GM12878 (cell line): ENCODE measurements at regions not wholly inside any gene's neighbourhood (a gene's known extent, or its start where the extent isn't known, plus 50 kb on each side); places are given as distances from the start of the nearest gene placed in this dataset.

Experiments used
- ATAC-seq: fragments of 200-7000 bp; cut with Tn5 transposase; 3 replicates; pipeline ENCODE4 v1.9.1; 2020; ENCODE audit warnings: mild to moderate bottlenecking, moderate library complexity
- BruUV-seq: library from RNA; stranded (reverse); fragments of 400-500 nt; replicated peaks from 2 replicates; lab custom pipeline; 2021; lab: Mats Ljungman, UMichigan
- CTCF ChIA-PET: fragments of 300-600 bp; sonication (Branson Sonifier 250); formaldehyde crosslinking; extraction: SDS; loops from one replicate; lab custom pipeline; 2021; ENCODE audit warnings: inconsistent platforms; lab: Yijun Ruan, JAX
- POLR2A ChIA-PET: fragments of 350-600 bp; formaldehyde crosslinking; extraction: SDS; loops from one replicate; lab custom pipeline; 2021; ENCODE audit warnings: inconsistent platforms; lab: Charles Lee
- RAD21 ChIA-PET: fragments of 300-600 bp; sonication (Branson Sonifier 250); formaldehyde crosslinking; loops from one replicate; lab custom pipeline; 2023; ENCODE audit warnings: antibody characterized with exemption; ENCODE audit not compliant: unreplicated experiment; lab: Charles Lee
- SMC1A ChIA-PET: fragments of 300-600 bp; sonication (Branson Sonifier 250); formaldehyde crosslinking; loops from one replicate; lab custom pipeline; 2023; ENCODE audit not compliant: unreplicated experiment, uncharacterized antibody; lab: Charles Lee
- DNase-seq: peaks from one replicate; pipeline ENCODE4 v3.0.0-alpha.2; 2011; ENCODE audit warnings: low read depth, low spot score
- FAIRE-seq: peaks from 3 replicates; lab custom pipeline; 2011; peaks lifted over from hg19 to GRCh38; lab: Jason Lieb, UNC
- H2AFZ ChIP-seq: 2 replicates; pipeline ENCODE4 v1.6.0; 2011; ENCODE audit warnings: low read depth, low read length, control low read depth; ENCODE audit not compliant: control insufficient read depth
- H3K27ac ChIP-seq: 2 replicates; pipeline ENCODE4 v1.5.1; 2011; ENCODE audit warnings: control low read depth; ENCODE audit not compliant: control insufficient read depth, insufficient read depth
- H3K27me3 ChIP-seq, 2 experiments: replicated peaks in 1 of 2; 2 replicates each; pipeline versions ENCODE4 v1.6.0 to v1.6.1; 2011; ENCODE audit warnings: low read length in 1 of 2; ENCODE audit not compliant: control insufficient read depth in 2 of 2, insufficient read depth in 2 of 2
- H3K36me3 ChIP-seq, 2 experiments: 2 replicates each; pipeline ENCODE4 v1.5.1; 2011; ENCODE audit warnings: low read length in 1 of 2; ENCODE audit not compliant: control insufficient read depth in 2 of 2, insufficient read depth in 2 of 2
- H3K4me1 ChIP-seq: 2 replicates; pipeline ENCODE4 v1.6.1; 2011; ENCODE audit warnings: mild to moderate bottlenecking, low read length, moderate library complexity, mixed read lengths; ENCODE audit not compliant: control insufficient read depth, insufficient read depth
- H3K4me2 ChIP-seq: 2 replicates; pipeline ENCODE4 v1.6.0; 2011; ENCODE audit warnings: control low read depth; ENCODE audit not compliant: control insufficient read depth, insufficient read depth
- H3K4me3 ChIP-seq: fragments of 200-600 bp; sonication (generic); 2 replicates; pipeline ENCODE4 v1.5.1; 2016
- H3K79me2 ChIP-seq: 2 replicates; pipeline ENCODE4 v1.6.0; 2011; ENCODE audit warnings: low read length; ENCODE audit not compliant: control insufficient read depth, insufficient read depth
- H3K9ac ChIP-seq: 2 replicates; pipeline ENCODE4 v1.8.0; 2011; ENCODE audit warnings: low read length, control low read depth, mixed read lengths; ENCODE audit not compliant: control insufficient read depth, insufficient read depth
- H3K9me3 ChIP-seq: replicated peaks from 3 replicates; pipeline ENCODE4 v1.5.1; 2011; ENCODE audit warnings: mild to moderate bottlenecking, low read length; ENCODE audit not compliant: control insufficient read depth, insufficient read depth
- H4K20me1 ChIP-seq: 2 replicates; pipeline ENCODE4 v1.6.0; 2011; ENCODE audit not compliant: control insufficient read depth, insufficient read depth
- NFYA ChIP-seq: IDR thresholded peaks from 2 replicates; pipeline ENCODE4 v1.6.1; 2011; ENCODE audit warnings: low read depth, mild to moderate bottlenecking, low read length, improper control_type of control experiment, borderline replicate concordance
- NRF1 ChIP-seq: conservative IDR thresholded peaks from 2 replicates; pipeline ENCODE4 v1.6.1; 2011; ENCODE audit warnings: mild to moderate bottlenecking, low read depth, low read length, improper control_type of control experiment
- SUPT20H ChIP-seq: IDR thresholded peaks from 2 replicates; pipeline ENCODE4 v1.6.1; 2011; ENCODE audit warnings: low read depth, mild to moderate bottlenecking, low read length, moderate library complexity, borderline replicate concordance; ENCODE audit not compliant: control insufficient read depth
- ZNF217 ChIP-seq: fragments of 450-650 bp; IDR thresholded peaks from 2 replicates; pipeline ENCODE4 v1.6.1; 2017; ENCODE audit warnings: antibody characterized with exemption, mild to moderate bottlenecking
- WGBS: methylation state at CpG from one replicate; pipeline ENCODE4 v1.1.6; 2016; ENCODE audit warnings: low lambda C conversion rate; ENCODE audit not compliant: insufficient replicate concordance, insufficient coverage; ENCODE audit errors: missing lambda C conversion rate; 5-methylcytosine and 5-hydroxymethylcytosine counted together
- in situ Hi-C: fragments of 300-500 bp; cut with MboI; formaldehyde crosslinking; loops from 9 replicates; pipeline ENCODE4 v1.14.3; 2018; ENCODE audit warnings: mixed read lengths
- intact Hi-C: fragments of 100-400 bp; cut with micrococcal nuclease; formaldehyde crosslinking; loops from one replicate; pipeline ENCODE4 v1.14.2; 2022; ENCODE audit not compliant: unreplicated experiment
- TF ChIP-seq, protein P1 (sequence below): fragments of 450-650 bp; formaldehyde crosslinking; IDR thresholded peaks from 2 replicates; pipeline ENCODE4 v1.4.0; 2022; ENCODE audit warnings: mild to moderate bottlenecking, moderate library complexity

GRCh38 chr1:118397496-118397859 lies 212.4 kb upstream of the SPAG17 start:
- ChIA-PET RAD21 (no interaction called here), CTCF (no interaction called here)
- no peak for FAIRE-seq

More at GRCh38 chr1:118397496-118397859, 212.4 kb upstream of the SPAG17 start:
- ATAC-seq, result no peak
- H3K36me3 ChIP-seq, result no peaks in the 10 kb centered on the region
- in situ Hi-C loops, result no loop called here
- no TSS peak for BruUV-seq
- H4K20me1 ChIP-seq, result no peaks in the 10 kb centered on the region
- no peak overlapping the region for H3K4me2 ChIP-seq
- H3K9me3 ChIP-seq, result no peaks in the 10 kb centered on the region
- H3K27me3 ChIP-seq, result no peaks in the 10 kb centered on the region
- 7% methylated on average over 2 of the region's 2 CpGs for WGBS
- H3K79me2 ChIP-seq, result no peaks in the 10 kb centered on the region
- POLR2A ChIA-PET, result no interaction called here
- intact Hi-C loops, result no loop called here
- H3K4me3 ChIP-seq, result no peak overlapping the region
- H3K9ac ChIP-seq, result no peak overlapping the region
- DNase-seq, result no peak
- no peak overlapping the region for H3K27ac ChIP-seq
- SMC1A ChIA-PET, result no interaction called here
- H3K4me1 ChIP-seq, result no peaks in the 10 kb centered on the region
- H2AFZ ChIP-seq, result no peak overlapping the region
- TF ChIP-seq NRF1, result no peak
- TF ChIP-seq ZNF217, result no peak
- no peak for TF ChIP-seq NFYA
- TF ChIP-seq, protein P1, sequence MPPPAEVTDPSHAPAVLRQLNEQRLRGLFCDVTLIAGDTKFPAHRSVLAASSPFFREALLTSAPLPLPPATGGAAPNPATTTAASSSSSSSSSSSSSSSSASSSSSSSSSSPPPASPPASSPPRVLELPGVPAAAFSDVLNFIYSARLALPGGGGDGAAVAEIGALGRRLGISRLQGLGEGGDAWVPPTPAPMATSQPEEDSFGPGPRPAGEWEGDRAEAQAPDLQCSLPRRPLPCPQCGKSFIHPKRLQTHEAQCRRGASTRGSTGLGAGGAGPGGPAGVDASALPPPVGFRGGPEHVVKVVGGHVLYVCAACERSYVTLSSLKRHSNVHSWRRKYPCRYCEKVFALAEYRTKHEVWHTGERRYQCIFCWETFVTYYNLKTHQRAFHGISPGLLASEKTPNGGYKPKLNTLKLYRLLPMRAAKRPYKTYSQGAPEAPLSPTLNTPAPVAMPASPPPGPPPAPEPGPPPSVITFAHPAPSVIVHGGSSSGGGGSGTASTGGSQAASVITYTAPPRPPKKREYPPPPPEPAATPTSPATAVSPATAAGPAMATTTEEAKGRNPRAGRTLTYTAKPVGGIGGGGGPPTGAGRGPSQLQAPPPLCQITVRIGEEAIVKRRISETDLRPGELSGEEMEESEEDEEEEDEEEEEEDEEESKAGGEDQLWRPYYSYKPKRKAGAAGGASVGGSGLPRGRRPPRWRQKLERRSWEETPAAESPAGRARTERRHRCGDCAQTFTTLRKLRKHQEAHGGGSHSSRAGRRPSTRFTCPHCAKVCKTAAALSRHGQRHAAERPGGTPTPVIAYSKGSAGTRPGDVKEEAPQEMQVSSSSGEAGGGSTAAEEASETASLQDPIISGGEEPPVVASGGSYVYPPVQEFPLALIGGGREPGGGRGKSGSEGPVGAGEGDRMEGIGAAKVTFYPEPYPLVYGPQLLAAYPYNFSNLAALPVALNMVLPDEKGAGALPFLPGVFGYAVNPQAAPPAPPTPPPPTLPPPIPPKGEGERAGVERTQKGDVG (CRISPR knock-in tag), result no peak
- no peak for TF ChIP-seq SUPT20H
